ENCODE measurements at regions not wholly inside any gene's neighbourhood (a gene's known extent, or its start where the extent isn't known, plus 50 kb on each side); places are given as distances from the start of the nearest gene placed in this dataset.

DNA sequence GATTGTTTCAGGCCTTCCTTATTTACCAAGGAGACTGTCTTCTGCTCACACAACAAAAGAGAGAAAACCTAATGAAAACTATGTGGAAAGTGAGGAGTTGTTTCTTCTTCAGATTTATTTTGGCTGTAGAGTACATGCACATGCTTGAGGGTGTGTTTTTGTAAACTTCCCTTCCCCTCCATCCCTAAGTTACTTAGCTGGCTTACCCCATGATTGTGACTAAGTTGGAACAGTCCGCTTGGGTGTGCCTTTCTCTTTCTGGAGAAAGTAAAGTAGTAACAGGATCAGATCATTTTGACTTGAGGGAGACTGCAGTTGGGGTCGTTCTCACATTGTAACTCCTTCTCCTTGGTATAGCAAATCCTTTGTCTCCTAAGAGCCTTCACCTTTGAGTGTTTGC, 155.9 kb downstream of the RTL9 start:
- Histone ChIP-seq H3F3A (replicated peaks; ENCODE audit: insufficient read depth) (no peaks in the 10 kb centered on the region), H3K9ac (no peak overlapping the region), H3K36me3 (replicated peaks in 1 of 2; ENCODE audit: control insufficient read depth in 1 of 2, insufficient read depth in 2 of 2, low read length in 1 of 2) (no peaks in the 10 kb centered on the region), H4K20me1 (ENCODE audit: insufficient read depth) (no peaks in the 10 kb centered on the region), H3K9me3 (no peaks in the 10 kb centered on the region), H3K9me2 (no peaks in the 10 kb centered on the region), H2AFZ (ENCODE audit: low read depth) (no peak overlapping the region), H3K27me3 (ENCODE audit: insufficient read depth) (no peaks in the 10 kb centered on the region), H3K27ac (ENCODE audit: low read depth in 2 of 2, low read length in 1 of 2) (no peak overlapping the region), H3K79me2 (ENCODE audit: insufficient read depth) (no peaks in the 10 kb centered on the region), H3K4me1 (ENCODE audit: control insufficient read depth in 1 of 2, insufficient read depth in 2 of 2, low read depth in 1 of 2, low read length in 1 of 2) (no peaks in the 10 kb centered on the region), H3K4me3 (ENCODE audit: low read depth in 2 of 2, low read length in 1 of 2) (no peak overlapping the region), H3K4me2 (no peak overlapping the region)
- POLR2A ChIA-PET = no interaction called here
- CTCF ChIA-PET = no interaction called here
- no peak for TF ChIP-seq RAD21 (IDR thresholded peaks at IDR 0.05; ENCODE audit: low read length)
- TF ChIP-seq, protein P1, sequence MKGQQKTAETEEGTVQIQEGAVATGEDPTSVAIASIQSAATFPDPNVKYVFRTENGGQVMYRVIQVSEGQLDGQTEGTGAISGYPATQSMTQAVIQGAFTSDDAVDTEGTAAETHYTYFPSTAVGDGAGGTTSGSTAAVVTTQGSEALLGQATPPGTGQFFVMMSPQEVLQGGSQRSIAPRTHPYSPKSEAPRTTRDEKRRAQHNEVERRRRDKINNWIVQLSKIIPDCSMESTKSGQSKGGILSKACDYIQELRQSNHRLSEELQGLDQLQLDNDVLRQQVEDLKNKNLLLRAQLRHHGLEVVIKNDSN (IDR thresholded peaks at IDR 0.05; ENCODE audit: borderline replicate concordance, low read depth) = no peak
- no peak for DNase-seq
- 6% methylated on average over 2 of the region's 2 CpGs for WGBS (ENCODE audit: low lambda C conversion rate)

GRCh38 chrX:110519501-110519900, 160.9 kb downstream of the RTL9 start:
- Histone ChIP-seq H3K79me2 (ENCODE audit: insufficient read depth) (no peaks in the 10 kb centered on the region), H3K36me3 (replicated peaks in 1 of 2; ENCODE audit: control insufficient read depth in 1 of 2, insufficient read depth in 2 of 2, low read length in 1 of 2) (no peaks in the 10 kb centered on the region), H2AFZ (ENCODE audit: low read depth) (no peak overlapping the region), H3K4me2 (no peak overlapping the region), H4K20me1 (ENCODE audit: insufficient read depth) (no peaks in the 10 kb centered on the region), H3K27me3 (ENCODE audit: insufficient read depth) (no peaks in the 10 kb centered on the region; the same call in 1 of the 2 replicates), H3K9me2 (no peaks in the 10 kb centered on the region), H3K9me3 (no peaks in the 10 kb centered on the region), H3K9ac (no peak overlapping the region), H3K4me3 (ENCODE audit: low read depth in 2 of 2, low read length in 1 of 2) (no peak overlapping the region), H3F3A (replicated peaks; ENCODE audit: insufficient read depth) (no peaks in the 10 kb centered on the region), H3K27ac (ENCODE audit: low read depth in 2 of 2, low read length in 1 of 2) (no peak overlapping the region), H3K4me1 (ENCODE audit: control insufficient read depth in 1 of 2, insufficient read depth in 2 of 2, low read depth in 1 of 2, low read length in 1 of 2) (no peaks in the 10 kb centered on the region)
- TF ChIP-seq, protein P1 (IDR thresholded peaks at IDR 0.05; ENCODE audit: borderline replicate concordance, low read depth) = no peak
- TF ChIP-seq GABPA (IDR thresholded peaks at IDR 0.05; ENCODE audit: low read depth) = no peak
- no peak for TF ChIP-seq NRF1 (IDR thresholded peaks at IDR 0.05; ENCODE audit: low read depth, low read length)
- no peak for TF ChIP-seq CHD2 (IDR thresholded peaks at IDR 0.05; ENCODE audit: low read length, partially characterized antibody)
- no peak for TF ChIP-seq SIN3A (IDR thresholded peaks at IDR 0.05; ENCODE audit: borderline replicate concordance, low read depth, low read length)
- 23% methylated on average over 3 of the region's 3 CpGs for WGBS (ENCODE audit: low lambda C conversion rate)
- ChIA-PET POLR2A (no interaction called here), CTCF (no interaction called here)
- DNase-seq = no peak

- H3K4me1 ChIP-seq (ENCODE audit: control insufficient read depth in 1 of 2, insufficient read depth in 2 of 2, low read depth in 1 of 2, low read length in 1 of 2) = no peaks in the 10 kb centered on the region
- H3K4me2 ChIP-seq = no peak overlapping the region
- H3K27me3 ChIP-seq (ENCODE audit: insufficient read depth) = no peaks in the 10 kb centered on the region; the same call in 1 of the 2 replicates
- H3K27ac ChIP-seq (ENCODE audit: low read depth in 2 of 2, low read length in 1 of 2) = no peak overlapping the region
- no peaks in the 10 kb centered on the region for H3K36me3 ChIP-seq (replicated peaks in 1 of 2; ENCODE audit: control insufficient read depth in 1 of 2, insufficient read depth in 2 of 2, low read length in 1 of 2)
- POLR2A ChIA-PET = no interaction called here
- no peaks in the 10 kb centered on the region for H3K9me3 ChIP-seq
- no peak overlapping the region for H3K4me3 ChIP-seq (ENCODE audit: low read depth in 2 of 2, low read length in 1 of 2)
- no peak overlapping the region for H2AFZ ChIP-seq (ENCODE audit: low read depth)
- CTCF ChIA-PET = no interaction called here
- WGBS (ENCODE audit: low lambda C conversion rate) = 25% methylated on average over 7 of the region's 7 CpGs
- no peaks in the 10 kb centered on the region for H4K20me1 ChIP-seq (ENCODE audit: insufficient read depth)
- no peak overlapping the region for H3K9ac ChIP-seq
- no peaks in the 10 kb centered on the region for H3K79me2 ChIP-seq (ENCODE audit: insufficient read depth)
- H3K9me2 ChIP-seq = no peaks in the 10 kb centered on the region
- H3F3A ChIP-seq (replicated peaks; ENCODE audit: insufficient read depth) = no peaks in the 10 kb centered on the region
- no peak for DNase-seq
- TF ChIP-seq MAX (IDR thresholded peaks at IDR 0.05; ENCODE audit: low read depth) (no peak), RXRA (IDR thresholded peaks at IDR 0.05; ENCODE audit: borderline replicate concordance, low read depth) (no peak), MEF2A (IDR thresholded peaks at IDR 0.05; ENCODE audit: borderline replicate concordance, low read depth) (no peak), RFX5 (IDR thresholded peaks at IDR 0.05; ENCODE audit: low read length) (no peak), ELF1 (IDR thresholded peaks at IDR 0.05) (no peak), FOXM1 (IDR thresholded peaks at IDR 0.05; ENCODE audit: low read depth) (no peak), YY1 (IDR thresholded peaks at IDR 0.05; ENCODE audit: low read depth) (no peak)
- TF ChIP-seq, protein P2, sequence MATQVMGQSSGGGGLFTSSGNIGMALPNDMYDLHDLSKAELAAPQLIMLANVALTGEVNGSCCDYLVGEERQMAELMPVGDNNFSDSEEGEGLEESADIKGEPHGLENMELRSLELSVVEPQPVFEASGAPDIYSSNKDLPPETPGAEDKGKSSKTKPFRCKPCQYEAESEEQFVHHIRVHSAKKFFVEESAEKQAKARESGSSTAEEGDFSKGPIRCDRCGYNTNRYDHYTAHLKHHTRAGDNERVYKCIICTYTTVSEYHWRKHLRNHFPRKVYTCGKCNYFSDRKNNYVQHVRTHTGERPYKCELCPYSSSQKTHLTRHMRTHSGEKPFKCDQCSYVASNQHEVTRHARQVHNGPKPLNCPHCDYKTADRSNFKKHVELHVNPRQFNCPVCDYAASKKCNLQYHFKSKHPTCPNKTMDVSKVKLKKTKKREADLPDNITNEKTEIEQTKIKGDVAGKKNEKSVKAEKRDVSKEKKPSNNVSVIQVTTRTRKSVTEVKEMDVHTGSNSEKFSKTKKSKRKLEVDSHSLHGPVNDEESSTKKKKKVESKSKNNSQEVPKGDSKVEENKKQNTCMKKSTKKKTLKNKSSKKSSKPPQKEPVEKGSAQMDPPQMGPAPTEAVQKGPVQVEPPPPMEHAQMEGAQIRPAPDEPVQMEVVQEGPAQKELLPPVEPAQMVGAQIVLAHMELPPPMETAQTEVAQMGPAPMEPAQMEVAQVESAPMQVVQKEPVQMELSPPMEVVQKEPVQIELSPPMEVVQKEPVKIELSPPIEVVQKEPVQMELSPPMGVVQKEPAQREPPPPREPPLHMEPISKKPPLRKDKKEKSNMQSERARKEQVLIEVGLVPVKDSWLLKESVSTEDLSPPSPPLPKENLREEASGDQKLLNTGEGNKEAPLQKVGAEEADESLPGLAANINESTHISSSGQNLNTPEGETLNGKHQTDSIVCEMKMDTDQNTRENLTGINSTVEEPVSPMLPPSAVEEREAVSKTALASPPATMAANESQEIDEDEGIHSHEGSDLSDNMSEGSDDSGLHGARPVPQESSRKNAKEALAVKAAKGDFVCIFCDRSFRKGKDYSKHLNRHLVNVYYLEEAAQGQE (IDR thresholded peaks at IDR 0.05; ENCODE audit: low read depth, low read length) = no peak
- TF ChIP-seq, protein P3, sequence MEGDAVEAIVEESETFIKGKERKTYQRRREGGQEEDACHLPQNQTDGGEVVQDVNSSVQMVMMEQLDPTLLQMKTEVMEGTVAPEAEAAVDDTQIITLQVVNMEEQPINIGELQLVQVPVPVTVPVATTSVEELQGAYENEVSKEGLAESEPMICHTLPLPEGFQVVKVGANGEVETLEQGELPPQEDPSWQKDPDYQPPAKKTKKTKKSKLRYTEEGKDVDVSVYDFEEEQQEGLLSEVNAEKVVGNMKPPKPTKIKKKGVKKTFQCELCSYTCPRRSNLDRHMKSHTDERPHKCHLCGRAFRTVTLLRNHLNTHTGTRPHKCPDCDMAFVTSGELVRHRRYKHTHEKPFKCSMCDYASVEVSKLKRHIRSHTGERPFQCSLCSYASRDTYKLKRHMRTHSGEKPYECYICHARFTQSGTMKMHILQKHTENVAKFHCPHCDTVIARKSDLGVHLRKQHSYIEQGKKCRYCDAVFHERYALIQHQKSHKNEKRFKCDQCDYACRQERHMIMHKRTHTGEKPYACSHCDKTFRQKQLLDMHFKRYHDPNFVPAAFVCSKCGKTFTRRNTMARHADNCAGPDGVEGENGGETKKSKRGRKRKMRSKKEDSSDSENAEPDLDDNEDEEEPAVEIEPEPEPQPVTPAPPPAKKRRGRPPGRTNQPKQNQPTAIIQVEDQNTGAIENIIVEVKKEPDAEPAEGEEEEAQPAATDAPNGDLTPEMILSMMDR (IDR thresholded peaks at IDR 0.05) = no peak
Observed at GRCh38 chrX:110519906-110520452, 161.3 kb downstream of the RTL9 start.
